Upper lobe of left lung (tissue), 6 donors: ENCODE measurements at regions not wholly inside any gene's neighbourhood (a gene's known extent, or its start where the extent isn't known, plus 50 kb on each side); places are given as distances from the start of the nearest gene placed in this dataset.

Source experiments
- ATAC-seq, 2 donors: fragments of 200-7000 bp; cut with Tn5 transposase; one replicate each; pipeline ENCODE4 v1.9.1; 2022; ENCODE audit warnings: mild to moderate bottlenecking in 2 of 2, moderate library complexity in 2 of 2; ENCODE audit not compliant: low FRiP score in 2 of 2
- DNase-seq, 2 donors: peaks; one replicate each; pipeline ENCODE4 v3.0.0-alpha.2; 2019 to 2020
- H3K27ac ChIP-seq, 4 donors: fragments of 200-600 bp; sonication (generic); one replicate each; pipeline ENCODE4 v1.5.1; 2016 to 2019
- H3K27me3 ChIP-seq, 4 donors: fragments of 200-600 bp; sonication (generic); one replicate each; pipeline ENCODE4 v1.5.1; 2017 to 2019
- H3K36me3 ChIP-seq, 4 donors: fragments of 200-600 bp; sonication (generic); one replicate each; pipeline ENCODE4 v1.5.1; 2016 to 2019
- H3K4me1 ChIP-seq, 4 donors: fragments of 200-600 bp; sonication (generic); one replicate each; pipeline ENCODE4 v1.5.1; 2018 to 2019
- H3K4me3 ChIP-seq, 4 donors: fragments of 200-600 bp; sonication (generic); one replicate each; pipeline ENCODE4 v1.5.1; 2017 to 2019; ENCODE audit warnings: mild to moderate bottlenecking in 2 of 4, moderate library complexity in 1 of 4
- H3K9me3 ChIP-seq, 4 donors: fragments of 200-600 bp; sonication (generic); one replicate each; pipeline ENCODE4 v1.5.1; 2018 to 2019
- EP300 ChIP-seq, 4 donors: sonication (generic); formaldehyde crosslinking; IDR thresholded peaks; one replicate each; pipeline ENCODE4 v1.5.1; 2017; ENCODE audit warnings: antibody characterized with exemption in 4 of 4, control low read depth in 2 of 4
- POLR2A ChIP-seq, 4 donors: fragments of 450-650 bp; IDR thresholded peaks; one replicate each; pipeline ENCODE4 v1.5.1; 2016 to 2017; ENCODE audit warnings: antibody characterized with exemption in 4 of 4, mild to moderate bottlenecking in 2 of 4
- POLR2AphosphoS5 ChIP-seq, 2 donors: sonication (generic); formaldehyde crosslinking; IDR thresholded peaks; one replicate each; pipeline ENCODE4 v1.5.1; 2017; ENCODE audit warnings: antibody characterized with exemption in 2 of 2
- WGBS, 2 donors: methylation state at CpG; one replicate each; pipeline ENCODE4 v1.1.5; 2017 to 2018; 5-methylcytosine and 5-hydroxymethylcytosine counted together
- TF ChIP-seq, protein P1 (sequence below), 6 experiments: fragments of 450-650 bp in 4 of 6; fragments of 200-600 bp in 2 of 6; sonication (generic) in 2 of 6; IDR thresholded peaks; one replicate each; pipeline ENCODE4 v1.5.1; 2016 to 2019; ENCODE audit warnings: antibody characterized with exemption in 6 of 6
- donor health status: DM: no; HTN: no; CAD: no; lungs with moderate emphysema.
- donor health status: DM: no; HTN: yes; CAD: no; lungs with severe emphysema.

- ATAC-seq (no peak), DNase-seq (no peak)
- Histone ChIP-seq H3K9me3 (no peaks in the 10 kb centered on the region), H3K4me1 (no peaks in the 10 kb centered on the region), H3K27me3 (no peaks in the 10 kb centered on the region), H3K27ac (no peak overlapping the region), H3K4me3 (no peak overlapping the region), H3K36me3 (no peaks in the 10 kb centered on the region)
- TF ChIP-seq, protein P1, sequence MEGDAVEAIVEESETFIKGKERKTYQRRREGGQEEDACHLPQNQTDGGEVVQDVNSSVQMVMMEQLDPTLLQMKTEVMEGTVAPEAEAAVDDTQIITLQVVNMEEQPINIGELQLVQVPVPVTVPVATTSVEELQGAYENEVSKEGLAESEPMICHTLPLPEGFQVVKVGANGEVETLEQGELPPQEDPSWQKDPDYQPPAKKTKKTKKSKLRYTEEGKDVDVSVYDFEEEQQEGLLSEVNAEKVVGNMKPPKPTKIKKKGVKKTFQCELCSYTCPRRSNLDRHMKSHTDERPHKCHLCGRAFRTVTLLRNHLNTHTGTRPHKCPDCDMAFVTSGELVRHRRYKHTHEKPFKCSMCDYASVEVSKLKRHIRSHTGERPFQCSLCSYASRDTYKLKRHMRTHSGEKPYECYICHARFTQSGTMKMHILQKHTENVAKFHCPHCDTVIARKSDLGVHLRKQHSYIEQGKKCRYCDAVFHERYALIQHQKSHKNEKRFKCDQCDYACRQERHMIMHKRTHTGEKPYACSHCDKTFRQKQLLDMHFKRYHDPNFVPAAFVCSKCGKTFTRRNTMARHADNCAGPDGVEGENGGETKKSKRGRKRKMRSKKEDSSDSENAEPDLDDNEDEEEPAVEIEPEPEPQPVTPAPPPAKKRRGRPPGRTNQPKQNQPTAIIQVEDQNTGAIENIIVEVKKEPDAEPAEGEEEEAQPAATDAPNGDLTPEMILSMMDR (IDR thresholded peaks at IDR 0.05), result no peak
- no peak for TF ChIP-seq POLR2AphosphoS5 (IDR thresholded peaks at IDR 0.05)
- TF ChIP-seq POLR2A (IDR thresholded peaks at IDR 0.05), result no peak
- no peak for TF ChIP-seq EP300 (IDR thresholded peaks at IDR 0.05)
- 86 to 88% methylated on average over 8 of the region's 8 CpGs for WGBS, 2 donors
Measured at GRCh38 chr5:72565513-72566289, 58.5 kb upstream of the ZNF366 start.

DNA sequence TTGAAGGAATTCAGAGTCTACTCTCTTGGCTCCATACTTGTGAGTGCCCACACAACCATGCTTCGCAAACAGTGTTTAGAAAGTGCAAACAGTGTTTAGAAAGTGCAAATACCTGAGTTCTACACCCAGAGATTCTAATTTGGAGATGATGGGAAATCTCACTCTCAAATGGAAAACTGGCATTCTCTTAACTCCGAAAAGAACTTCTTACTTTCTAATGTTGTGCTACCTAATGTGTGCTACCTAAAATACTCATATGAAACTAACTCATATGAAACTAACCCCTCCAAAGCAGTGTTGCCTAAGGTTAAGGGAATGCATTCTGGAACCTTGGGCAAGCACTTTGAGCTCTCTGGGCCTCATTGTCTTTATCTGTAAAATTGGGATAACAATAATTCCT, 55.5 kb upstream of the ZNF366 start:
- no peaks in the 10 kb centered on the region for H3K27me3 ChIP-seq
- ATAC-seq, result no peak

GRCh38 chr5:72561148-72561972, 54.1 kb upstream of the ZNF366 start:
- Histone ChIP-seq H3K4me1 (peaks cover 6 to 18% (median 9%) of the 10 kb centered on the region in 4 donors), H3K27ac (no peak overlapping the region), H3K27me3 (no peaks in the 10 kb centered on the region), H3K9me3 (no peaks in the 10 kb centered on the region), H3K4me3 (no peak overlapping the region), H3K36me3 (no peaks in the 10 kb centered on the region)
- WGBS, 2 donors, result 79 to 81% methylated on average over 5 of the region's 5 CpGs
- TF ChIP-seq EP300 (IDR thresholded peaks at IDR 0.05) (no peak), POLR2A (IDR thresholded peaks at IDR 0.05) (no peak)
- TF ChIP-seq, protein P1 (IDR thresholded peaks at IDR 0.05), result no peak
- no peak for DNase-seq
- no peak for ATAC-seq

More for the DNA sequence above, 55.5 kb upstream of the ZNF366 start:
- no peaks in the 10 kb centered on the region for H3K9me3 ChIP-seq
- DNase-seq, result no peak
- peaks cover 0 to 5% (median under 1%) of the 10 kb centered on the region in 4 donors for H3K4me1 ChIP-seq
- TF ChIP-seq, protein P1 (IDR thresholded peaks at IDR 0.05), result no peak
- no peak for TF ChIP-seq EP300 (IDR thresholded peaks at IDR 0.05)
- no peak for TF ChIP-seq POLR2A (IDR thresholded peaks at IDR 0.05)
- 85 to 86% methylated on average over 2 of the region's 2 CpGs for WGBS, 2 donors
- H3K27ac ChIP-seq, result no peak overlapping the region
- no peak overlapping the region for H3K4me3 ChIP-seq
- no peaks in the 10 kb centered on the region for H3K36me3 ChIP-seq

- 84 to 87% methylated on average over 5 of the region's 5 CpGs for whole genome bisulfite sequencing, 2 donors
- Histone ChIP-seq H3K4me3 (no peak overlapping the region), H3K27ac (no peak overlapping the region), H3K27me3 (no peaks in the 10 kb centered on the region), H3K4me1 (peaks cover 8 to 26% (median 9%) of the 10 kb centered on the region in 4 donors), H3K36me3 (no peaks in the 10 kb centered on the region), H3K9me3 (no peaks in the 10 kb centered on the region)
- no peak for ATAC-seq
- DNase-seq, result no peak
- TF ChIP-seq, protein P1 (IDR thresholded peaks at IDR 0.05), result no peak
- no peak for TF ChIP-seq POLR2AphosphoS5 (IDR thresholded peaks at IDR 0.05)
- no peak for TF ChIP-seq POLR2A (IDR thresholded peaks at IDR 0.05)
- TF ChIP-seq EP300 (IDR thresholded peaks at IDR 0.05), result no peak
Measured at GRCh38 chr5:72559866-72560766, 52.9 kb upstream of the ZNF366 start.
